ENCODE measurements at regions not wholly inside any gene's neighbourhood (a gene's known extent, or its start where the extent isn't known, plus 50 kb on each side); places are given as distances from the start of the nearest gene placed in this dataset.

- no peak for TF ChIP-seq POLR2AphosphoS5 (IDR thresholded peaks at IDR 0.05)
- TF ChIP-seq POLR2A (IDR thresholded peaks at IDR 0.05) = no peak
Measured at GRCh38 chr21:14829685-14830084, 235.1 kb downstream of the NRIP1 start.
